Prostate gland (tissue), 2 donors: ENCODE measurements at regions not wholly inside any gene's neighbourhood (a gene's known extent, or its start where the extent isn't known, plus 50 kb on each side); places are given as distances from the start of the nearest gene placed in this dataset.

Experiments used
- CTCF ChIP-seq, 4 experiments: fragments of 200-600 bp in 2 of 4; fragments of 450-650 bp in 2 of 4; sonication (generic) in 2 of 4; IDR thresholded peaks; 1 replicate in 3 of 4; 2 replicates in 1 of 4; pipeline ENCODE4 v1.5.1; 2016 to 2019; ENCODE audit warnings: antibody characterized with exemption in 4 of 4, mild to moderate bottlenecking in 2 of 4, moderate library complexity in 2 of 4
- POLR2A ChIP-seq: fragments of 450-650 bp; IDR thresholded peaks from one replicate; pipeline ENCODE4 v1.6.1; 2016; ENCODE audit warnings: antibody characterized with exemption, mild to moderate bottlenecking

DNA sequence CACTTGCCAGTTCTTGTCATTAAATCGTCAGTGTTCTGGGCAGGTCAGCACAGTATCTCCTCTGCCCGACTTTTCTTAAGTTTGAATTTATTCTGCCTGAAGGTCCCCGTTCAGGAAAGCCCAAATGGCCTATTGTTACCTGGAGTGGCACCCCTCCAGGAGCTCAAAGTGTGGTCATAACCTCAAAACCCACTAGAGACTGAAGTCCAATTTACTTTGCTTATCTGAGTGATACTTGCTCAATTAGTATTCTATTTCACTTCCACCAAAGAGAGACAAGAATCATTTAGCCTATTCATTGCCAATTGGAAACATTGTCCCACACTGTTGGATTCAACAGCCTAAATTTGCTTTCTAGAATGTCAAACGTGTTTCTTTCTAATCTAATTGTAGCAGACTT is 375.3 kb downstream of the LNPK start:
- TF ChIP-seq CTCF (IDR thresholded peaks at IDR 0.05) (no peak), POLR2A (no peak)
